DMS 273 treated with DMSO at 0.1 percent for 48 hours (cell line): ENCODE measurements at regions not wholly inside any gene's neighbourhood (a gene's known extent, or its start where the extent isn't known, plus 50 kb on each side); places are given as distances from the start of the nearest gene placed in this dataset.

Experiments used
- DNase-seq: peaks from one replicate; lab custom pipeline; 2025; lab: John Stamatoyannopoulos, UW

DNA sequence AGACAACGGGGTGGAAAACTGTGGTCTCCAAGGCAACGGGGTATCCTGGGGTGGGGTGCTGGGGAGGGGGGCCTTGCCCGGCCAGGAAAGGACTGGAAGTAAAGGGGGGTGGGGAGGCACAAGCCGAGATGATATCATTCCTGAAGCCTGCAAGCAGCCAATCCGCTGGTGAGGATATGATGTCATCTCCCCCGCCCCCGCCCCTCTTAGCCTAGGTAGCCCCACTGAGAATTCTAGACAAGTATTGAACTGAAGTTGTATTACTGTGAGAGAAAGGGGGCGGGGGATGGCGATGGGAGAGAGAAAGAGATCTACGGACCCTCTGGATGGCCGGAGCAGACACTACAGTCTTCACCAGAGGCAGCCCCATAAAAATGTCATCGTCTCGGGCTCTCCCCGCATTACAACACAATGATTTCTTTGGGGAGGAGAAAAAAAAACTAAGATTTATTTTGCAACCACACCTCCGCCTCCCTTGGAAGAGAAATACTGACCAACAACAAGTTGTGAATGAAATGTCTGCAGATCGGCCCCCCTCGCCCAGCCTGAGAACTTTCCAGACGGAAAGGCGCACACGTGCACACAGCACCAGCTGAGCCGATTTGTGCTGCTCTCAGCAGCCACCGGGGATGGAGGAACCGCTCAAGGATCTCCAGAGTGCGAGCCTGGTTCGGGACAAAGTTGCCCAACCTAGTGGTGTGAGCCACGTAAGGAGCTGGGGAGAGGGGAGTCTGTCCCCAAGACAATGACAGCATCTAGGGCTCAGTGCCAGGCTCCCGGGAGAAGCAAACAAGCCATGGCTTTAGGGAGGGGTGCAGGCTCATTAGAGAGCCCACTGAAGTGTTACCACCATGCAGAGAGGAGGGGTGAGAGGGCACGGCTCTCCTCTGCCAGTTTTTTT is 222.1 kb downstream of the SOX9 start:
- no peak for DNase-seq

DNA sequence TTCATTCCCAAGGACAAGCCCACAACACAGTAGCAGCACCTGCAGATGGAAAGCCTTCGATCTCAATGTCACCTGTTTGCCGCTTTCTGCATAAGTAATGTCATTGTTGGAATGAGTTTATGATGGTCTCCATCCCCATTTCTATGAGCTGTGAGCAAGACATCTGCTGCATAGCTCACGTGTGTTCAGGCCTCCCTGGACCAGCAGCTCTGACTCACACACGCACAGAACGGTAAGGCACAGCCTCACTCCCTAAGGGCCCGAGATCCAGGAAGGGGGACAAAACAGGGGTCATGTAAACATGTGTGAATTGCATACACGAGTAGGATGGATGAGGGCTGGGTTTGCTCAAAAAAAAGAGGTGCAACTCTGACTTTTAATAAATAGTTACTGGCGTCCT is 223.1 kb downstream of the SOX9 start:
- DNase-seq, result no peak

DNA sequence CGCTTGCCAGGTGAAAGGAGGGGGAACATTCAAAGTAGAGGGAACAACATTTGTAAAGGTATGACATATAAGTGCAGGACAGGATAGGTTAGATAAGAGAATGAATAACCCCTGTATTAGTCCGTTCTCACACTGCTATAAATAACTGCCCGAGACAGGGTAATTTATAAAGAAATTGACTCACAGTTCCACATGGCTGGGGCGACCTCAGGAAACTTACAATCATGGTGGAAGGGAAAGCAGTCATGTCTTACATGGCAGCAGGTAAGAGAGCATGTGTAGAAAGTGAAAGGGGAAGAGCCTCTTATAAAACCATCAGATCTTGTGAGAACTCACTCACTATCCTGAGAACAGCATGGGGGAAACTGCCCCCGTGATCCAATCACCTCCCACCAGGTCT is 223.8 kb downstream of the SOX9 start:
- no peak for DNase-seq

DNA sequence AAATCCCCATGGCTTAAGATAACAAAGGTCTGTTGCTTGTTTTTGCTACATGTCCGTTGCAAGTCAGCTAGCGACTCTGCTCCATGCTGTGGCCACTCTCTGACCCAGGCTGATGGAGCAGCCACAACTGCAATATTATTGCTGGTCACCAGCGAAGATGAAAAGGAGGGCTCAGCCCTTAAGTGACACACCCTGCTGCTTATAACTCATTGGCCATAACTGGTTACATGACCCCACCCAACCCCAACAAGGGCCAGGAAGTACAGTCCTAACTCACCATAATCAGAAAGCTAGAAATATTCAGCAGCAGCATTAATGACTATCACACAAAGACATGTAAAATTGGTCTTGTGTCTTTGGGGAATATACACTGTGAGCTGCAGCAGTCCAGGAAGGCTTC is 224.3 kb downstream of the SOX9 start:
- no peak for DNase-seq

DNA sequence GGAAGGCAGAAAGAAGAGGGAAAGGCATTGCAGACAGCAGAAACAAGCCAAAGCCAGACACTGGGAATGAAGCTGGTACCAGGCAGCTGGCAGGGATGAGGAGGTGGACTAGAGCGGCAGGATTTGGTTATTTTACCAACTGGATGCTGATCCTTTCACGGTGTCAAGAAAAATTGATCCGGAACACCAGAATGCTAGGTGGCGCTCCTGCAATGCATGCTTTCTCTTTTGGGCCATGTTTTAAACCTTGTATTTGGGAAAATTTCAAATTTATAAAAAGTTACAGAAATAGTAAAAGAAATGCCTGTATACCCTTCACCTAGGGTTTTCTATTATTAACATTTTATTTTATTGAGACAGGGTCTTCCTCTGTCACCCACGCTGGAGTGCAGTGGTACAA is 224.7 kb downstream of the SOX9 start:
- no peak for DNase-seq

DNA sequence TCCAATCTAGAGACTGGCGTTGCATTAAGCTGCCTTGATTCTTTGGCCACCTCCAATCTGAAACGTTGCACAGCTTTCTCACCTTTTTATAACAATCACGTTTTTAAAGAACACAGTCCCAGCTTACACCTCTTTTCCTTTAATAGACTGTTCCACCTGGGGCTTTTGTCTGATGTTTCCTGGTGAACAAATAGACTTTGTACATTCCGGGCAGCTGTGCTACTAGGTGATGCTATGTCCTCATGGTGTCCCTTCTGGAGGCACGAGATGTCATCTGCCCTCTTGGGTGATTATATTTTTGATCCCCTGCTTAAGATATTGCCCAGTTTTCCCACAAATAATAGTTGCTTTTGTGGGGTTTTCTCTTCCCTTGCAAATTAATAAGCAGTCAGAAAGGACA is 225.5 kb downstream of the SOX9 start:
- no peak for DNase-seq

DNA sequence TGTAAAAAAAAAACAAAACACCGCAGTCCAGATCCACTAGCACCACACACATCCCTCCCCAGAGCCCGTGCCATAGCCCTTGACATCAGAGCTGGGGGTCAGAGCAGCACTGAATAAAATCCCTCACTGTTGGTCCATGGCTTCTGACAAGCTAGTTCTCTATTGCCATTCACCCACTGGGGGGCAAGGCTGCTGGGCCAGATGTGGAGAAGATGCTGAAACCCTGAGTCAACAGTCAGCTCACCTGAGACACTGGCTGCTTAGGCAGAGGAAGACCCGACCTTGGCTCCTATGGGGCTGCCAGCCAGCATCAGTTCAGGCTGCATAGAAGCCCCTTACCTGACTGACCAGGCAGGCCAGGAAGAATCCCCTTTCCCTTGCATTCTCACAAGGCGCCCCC is 228.2 kb downstream of the SOX9 start:
- no peak for DNase-seq

DNA sequence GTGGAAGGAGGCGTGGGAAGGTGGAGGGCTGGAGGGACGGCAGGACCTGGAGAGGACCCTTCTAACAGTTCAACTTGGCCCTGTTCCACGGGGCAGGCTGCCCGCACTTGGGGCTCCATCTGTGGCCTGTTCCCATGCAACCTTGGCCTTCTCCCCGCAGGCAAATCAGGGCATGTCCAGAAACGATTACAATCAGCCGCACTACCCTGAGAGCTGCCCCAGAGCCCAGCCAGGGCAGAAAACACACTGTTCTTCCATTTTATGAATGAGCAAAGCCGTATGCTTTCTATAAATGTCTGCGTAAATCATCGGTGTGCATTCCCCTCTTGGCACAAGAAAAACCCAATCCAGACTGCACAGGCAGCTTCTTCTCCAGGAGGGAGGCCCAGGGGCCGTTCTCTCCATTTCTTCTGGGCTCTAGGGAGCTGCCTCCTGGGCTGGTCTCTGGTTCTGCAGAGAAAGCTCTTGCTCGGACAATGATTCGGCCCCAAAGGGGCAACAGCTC is 228.7 kb downstream of the SOX9 start:
- peak; percentile 88 for DNase-seq

DNA sequence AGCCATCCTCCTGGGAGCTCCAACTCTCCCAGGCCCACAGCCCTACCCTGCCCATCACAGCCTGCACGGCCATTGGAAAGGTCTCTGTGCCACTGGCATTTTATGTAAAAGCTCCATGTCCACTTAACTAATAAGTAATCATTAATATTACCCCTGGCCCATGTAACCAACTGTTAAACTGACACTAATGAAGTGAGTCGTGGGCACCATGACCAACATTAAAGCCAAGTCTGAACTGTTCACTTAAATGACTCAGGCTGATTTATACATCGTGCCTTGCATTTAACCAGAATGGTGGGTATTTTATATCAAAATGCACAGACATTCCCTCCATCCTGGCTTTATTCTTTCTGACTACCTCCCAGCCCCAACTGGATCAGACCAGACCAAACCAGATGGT is 229.3 kb downstream of the SOX9 start:
- no peak for DNase-seq

DNA sequence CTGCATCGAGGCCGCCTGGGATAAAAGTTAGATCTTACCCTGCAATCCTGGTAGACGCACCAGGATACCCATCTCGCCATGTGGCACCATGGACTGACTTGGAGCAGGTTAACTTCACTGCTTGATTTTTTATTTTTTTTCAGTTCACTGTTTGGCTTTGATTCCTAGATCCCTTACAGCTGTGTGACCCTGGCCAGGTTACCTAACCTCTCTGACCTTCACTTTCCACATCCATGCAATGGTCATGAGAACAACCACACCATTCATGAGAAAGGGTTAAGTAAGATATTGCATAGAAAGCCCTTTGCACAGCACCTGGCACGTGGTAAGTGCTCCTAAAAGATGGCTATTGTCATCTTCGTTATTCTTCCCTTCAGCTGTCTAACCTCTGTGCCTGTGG is 230.5 kb downstream of the SOX9 start:
- no peak for DNase-seq

DNA sequence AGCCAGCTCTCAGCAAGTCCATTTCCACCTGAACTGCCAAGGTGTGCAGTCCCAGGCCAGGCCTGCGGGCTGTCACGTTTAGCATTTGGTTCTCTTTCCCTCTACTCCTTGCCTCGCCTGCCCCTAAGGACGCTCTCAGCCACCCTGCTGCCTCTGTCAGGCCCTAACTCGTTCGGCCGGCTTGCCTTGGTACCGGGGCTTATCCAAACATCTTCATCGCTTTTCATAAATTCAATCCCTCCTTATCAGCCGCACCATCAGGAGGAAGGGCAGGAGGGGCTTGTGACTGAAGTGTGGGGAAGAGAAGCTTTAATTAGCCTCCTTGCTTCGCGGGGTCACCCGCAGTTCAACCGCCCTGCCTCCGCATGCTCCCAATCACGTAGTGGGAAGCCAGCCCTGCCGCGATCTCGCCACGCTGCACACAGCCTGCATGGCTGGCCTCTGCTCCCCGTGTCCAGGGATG is 231.1 kb downstream of the SOX9 start:
- DNase-seq, result no peak

DNA sequence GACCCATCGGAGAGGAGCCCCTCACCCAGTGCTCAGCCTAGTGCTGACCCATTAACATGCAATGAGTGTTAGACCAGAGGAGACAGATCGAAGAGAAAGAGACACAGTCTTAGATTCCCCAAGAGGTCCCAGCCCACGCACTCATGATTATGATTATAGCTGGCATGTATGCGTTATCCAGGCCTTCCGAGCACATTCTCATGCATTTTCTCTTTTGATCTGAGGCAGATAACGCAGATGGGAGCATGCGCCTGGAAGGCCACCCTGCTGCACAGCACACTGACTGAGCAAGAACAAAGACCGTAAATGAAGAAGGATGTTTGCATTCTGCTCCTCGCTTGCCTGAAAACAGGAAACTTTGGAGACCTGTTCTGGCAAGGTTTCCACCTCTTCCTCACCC is 232.7 kb downstream of the SOX9 start:
- no peak for DNase-seq

DNA sequence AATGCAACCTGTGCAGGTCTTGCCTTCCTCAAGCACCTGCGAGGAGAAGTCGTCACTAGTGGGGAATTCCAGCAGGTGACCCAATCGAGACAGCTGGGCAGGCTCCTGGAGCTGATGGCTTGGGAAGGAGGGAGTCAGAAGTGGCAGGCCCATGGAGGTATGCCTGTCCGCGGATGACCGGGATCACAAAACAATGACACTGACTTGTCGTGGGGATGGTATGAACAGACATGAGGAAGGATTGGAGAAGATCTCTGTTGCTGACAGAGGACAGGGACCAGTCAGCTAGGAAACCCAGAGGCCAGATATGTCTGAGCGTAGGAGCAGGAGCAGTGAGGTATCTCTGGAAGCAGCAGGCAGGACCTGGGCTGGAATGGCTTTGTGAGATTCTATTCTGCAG is 233.3 kb downstream of the SOX9 start:
- DNase-seq, result no peak

DNA sequence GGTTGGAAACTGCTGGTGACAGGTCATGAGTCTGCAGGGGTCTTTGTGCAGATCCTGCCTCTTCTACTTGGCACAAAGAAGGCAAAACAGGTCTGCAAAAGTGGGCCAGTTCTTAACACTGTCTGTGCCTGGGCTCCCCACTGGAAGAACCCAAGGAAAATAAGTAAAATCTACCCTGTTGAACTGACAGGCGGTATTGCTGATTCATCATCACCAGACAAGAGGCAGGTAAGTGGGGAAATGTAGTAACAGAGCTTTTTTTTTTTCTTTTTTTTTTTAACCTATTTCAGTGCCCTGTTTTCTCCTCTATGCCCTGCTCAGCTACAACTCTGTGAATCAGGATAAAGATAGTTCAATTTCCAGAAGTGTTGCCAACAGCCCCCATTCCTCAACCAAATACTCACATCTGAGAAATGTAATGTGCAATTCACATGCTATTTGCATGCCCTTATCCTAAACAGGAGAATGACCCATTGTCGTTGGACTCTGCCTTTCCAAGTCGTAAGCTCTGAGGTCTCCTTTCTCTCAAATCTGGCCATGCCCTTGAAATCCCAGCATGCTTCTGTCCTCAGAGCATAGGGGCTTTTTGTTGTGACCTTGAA is 237.0 kb downstream of the SOX9 start:
- DNase-seq, result no peak

DNA sequence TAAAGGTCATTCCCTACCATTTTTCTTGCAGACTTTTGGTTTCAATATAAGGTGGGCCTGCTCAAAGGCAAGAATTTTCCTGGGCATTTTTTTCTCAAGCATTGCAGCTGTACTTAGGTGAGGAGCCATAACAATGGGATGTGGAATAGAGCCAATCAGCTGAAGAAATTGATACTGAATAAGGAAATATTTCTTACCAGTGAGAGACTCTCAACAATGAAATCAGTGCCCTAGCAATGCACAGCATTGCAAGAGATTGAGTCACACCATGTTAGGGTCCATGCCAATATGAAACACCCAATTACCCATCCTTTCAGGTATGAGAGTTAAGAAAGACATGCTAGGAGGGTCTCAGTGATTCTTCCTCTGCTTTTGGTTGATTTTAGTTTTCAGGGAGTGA is 237.6 kb downstream of the SOX9 start:
- DNase-seq, result no peak

DNA sequence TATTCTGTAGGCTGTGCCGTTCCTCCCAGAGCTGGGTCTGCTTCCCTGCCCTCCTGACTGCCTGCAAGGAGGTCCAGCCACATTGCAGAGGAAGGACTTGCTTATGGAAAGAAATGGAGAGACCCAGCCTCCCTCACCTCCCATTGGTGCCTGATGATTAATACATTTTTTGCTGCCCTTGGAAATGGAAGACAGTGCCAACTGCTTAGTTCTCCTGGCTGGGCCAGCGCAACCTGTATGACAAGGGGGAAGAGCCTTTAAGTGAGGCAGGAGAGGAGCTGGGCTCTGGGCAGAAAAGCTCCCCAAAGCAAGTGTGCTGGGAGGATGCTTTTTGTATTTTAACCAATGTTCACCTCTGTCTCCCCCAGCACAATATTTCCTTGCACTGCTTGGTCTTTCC is 238.5 kb downstream of the SOX9 start:
- DNase-seq, result no peak

DNA sequence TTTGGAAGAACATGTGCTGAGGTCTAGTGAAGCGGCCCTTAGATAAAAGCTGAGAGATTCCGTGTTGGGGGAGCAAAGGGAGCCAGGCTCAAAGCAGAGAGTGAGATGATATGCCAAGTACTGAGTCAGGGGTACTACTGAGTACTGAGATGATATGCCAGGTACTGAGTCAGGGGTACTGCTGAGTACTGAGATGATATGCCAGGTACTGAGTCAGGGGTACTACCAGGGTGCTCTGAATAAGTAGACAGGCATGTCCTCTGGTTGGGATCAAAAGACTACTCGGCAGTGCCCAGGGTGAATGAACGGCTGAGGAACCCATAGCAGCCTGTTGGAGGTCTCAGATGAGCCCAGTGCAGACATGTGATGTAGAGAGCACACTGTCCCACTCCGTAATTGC is 239.0 kb downstream of the SOX9 start:
- no peak for DNase-seq

DNA sequence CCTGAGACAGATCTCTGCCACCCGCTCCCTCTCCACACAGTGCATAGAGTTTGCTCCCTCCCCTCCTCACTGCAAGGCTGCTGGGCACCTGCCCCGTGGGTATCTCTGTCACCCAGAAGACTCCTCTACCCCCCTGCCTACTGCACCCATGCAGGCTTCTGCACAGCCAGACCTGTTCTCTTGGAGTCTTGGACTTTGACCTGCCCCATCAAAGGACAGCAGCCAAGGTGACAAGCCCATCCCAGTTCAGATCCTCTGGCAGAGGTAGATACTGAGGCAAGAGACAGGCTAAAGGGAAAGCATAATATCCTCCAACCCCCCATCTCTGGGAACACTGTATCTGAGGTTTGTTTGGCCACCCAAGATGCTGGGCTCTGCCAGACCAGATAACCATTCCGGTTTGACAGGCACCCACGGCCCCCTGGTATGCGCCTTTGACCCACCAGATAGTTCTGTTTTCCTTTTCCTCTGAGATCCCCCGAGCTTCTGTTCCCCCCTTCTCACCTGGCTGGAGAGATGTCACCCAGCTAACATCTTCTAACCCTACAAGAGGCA is 239.6 kb downstream of the SOX9 start:
- no peak for DNase-seq

DNA sequence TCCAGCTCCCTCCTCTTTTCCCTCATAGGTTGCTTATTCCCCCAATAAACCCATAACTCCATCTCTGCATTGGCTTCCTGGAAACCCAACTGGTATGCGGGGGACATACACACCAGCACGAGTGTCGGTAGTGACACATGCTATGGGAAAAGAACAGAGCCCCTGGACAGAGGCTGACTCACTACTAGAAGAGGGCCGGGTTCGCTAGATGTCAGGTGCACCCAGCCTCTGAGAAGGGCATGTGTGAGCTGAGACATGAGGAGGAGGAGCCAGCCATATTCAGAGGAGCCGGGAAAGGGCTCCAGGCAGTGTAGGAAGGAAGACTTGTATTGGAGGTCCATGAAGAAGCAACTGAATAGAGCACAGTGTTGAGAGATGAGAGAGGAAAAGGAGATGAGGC is 241.1 kb downstream of the SOX9 start:
- no peak for DNase-seq

DNA sequence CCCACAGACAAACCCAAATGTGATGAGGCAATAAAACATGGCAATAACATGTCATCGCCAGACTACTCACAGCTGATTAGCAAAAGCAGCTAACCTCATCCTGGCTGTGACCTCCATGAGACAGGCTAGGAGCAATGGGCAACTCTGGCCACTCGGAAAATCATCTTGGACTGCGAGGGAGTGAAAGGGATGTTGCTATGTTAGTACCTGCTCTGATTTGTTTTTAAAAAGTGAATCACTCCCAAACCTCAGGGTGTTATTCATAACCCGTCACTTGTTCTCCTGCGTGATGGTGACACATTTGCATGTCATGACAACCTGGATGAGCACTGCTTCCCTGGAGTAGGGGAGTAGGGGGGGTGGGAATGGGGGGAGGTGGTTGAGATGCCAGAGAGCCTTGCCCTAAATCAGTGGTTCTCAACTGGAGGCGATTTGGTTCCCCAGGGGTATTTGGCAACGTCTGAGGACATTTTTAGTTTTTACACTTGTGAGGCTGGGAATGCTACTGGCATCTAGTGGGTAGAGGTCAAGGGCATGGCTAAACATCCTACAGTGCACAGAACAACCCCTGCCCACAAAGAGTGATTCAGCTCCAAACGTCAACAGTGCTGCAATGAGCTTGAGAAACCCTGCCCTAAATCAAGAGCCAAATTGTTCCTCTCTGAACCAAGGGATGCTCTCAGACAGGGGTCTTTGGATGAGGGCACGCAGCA is 241.7 kb downstream of the SOX9 start:
- no peak for DNase-seq

DNA sequence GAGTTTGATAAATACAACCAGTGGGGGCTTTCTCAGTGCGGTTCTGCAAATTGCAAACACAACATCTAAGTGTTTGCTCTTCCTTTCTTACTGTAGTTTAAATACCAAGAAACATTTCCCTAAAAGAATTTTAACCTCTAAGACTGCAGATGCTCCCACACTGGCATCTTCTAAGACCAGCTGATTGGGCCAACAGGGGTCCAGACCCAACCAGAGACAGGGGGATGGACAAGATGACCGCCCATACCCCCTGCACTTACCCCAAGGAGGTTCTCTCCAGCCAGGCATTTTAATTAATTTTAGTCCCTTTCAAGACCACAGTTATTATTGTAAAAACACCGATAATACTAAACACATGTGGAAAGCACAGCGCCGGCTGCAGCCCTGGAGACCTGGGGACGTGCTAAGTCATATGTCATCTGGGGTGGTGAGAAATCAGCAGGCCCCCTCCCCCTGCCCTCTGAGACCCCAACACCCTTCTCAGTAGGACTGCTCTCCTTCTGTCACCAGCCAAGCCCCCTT is 242.3 kb downstream of the SOX9 start:
- DNase-seq, result no peak

DNA sequence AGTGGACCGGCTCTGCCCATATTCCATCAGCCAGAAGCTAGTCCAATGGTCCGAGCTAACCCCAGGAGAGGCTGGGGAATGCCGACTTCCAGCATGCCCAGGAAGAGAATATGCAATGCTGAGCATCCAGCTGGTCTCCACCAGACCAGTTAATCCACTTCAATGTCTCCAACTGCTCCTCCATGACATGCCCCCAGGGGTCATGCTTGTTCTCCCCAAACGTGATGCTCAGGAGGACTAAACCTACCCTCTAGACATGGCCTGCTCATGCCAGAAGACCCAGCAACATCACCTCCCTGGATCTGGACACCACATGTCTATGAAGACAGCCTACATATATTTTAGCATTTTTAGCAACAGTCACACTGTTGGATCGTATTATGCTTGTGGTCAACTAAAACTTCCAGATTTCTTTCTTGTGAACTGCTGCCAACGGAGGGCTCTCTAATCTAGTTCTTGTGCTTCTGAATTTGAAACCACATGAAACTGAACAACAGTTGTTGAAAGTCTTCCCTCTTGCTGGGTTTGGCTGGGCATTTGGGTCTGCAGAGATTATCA is 245.1 kb downstream of the SOX9 start:
- no peak for DNase-seq
